Kidney (tissue), 13 donors: ENCODE measurements at regions not wholly inside any gene's neighbourhood (a gene's known extent, or its start where the extent isn't known, plus 50 kb on each side); places are given as distances from the start of the nearest gene placed in this dataset.

Experiments used
- DNase-seq, 5 donors: peaks; one replicate each; pipeline ENCODE4 v3.0.0-alpha.2; 2013 to 2020
- FAIRE-seq: peaks from 2 replicates; lab custom pipeline; 2012; peaks lifted over from hg19 to GRCh38; lab: Jason Lieb, UNC
- H3K27ac ChIP-seq, 2 donors: one replicate each; pipeline ENCODE4 v1.7.0; 2013; ENCODE audit warnings: low read depth in 2 of 2, low read length in 2 of 2, inconsistent platforms in 1 of 2
- H3K27me3 ChIP-seq: one replicate; pipeline ENCODE4 v1.7.1; 2013; ENCODE audit warnings: low read length, inconsistent platforms; ENCODE audit not compliant: control insufficient read depth, insufficient read depth
- H3K36me3 ChIP-seq, 3 donors: one replicate each; pipeline versions ENCODE4 v1.7.0 to v1.7.1; 2013; ENCODE audit warnings: low read length in 3 of 3, control low read depth in 1 of 3, inconsistent platforms in 1 of 3; ENCODE audit not compliant: insufficient read depth in 3 of 3, control insufficient read depth in 2 of 3
- H3K4me1 ChIP-seq, 3 donors: one replicate each; pipeline versions ENCODE4 v1.7.0 to v1.7.1; 2013; ENCODE audit warnings: low read length in 3 of 3, inconsistent platforms in 1 of 3, low read depth in 1 of 3; ENCODE audit not compliant: control insufficient read depth in 2 of 3, insufficient read depth in 2 of 3
- H3K4me3 ChIP-seq, 3 donors: one replicate each; pipeline versions ENCODE4 v1.7.0 to v1.8.1; 2013; ENCODE audit warnings: low read length in 3 of 3, control low read depth in 1 of 3, inconsistent platforms in 1 of 3
- H3K9ac ChIP-seq, 3 donors: one replicate each; pipeline versions ENCODE4 v1.7.0 to v1.7.1; 2013; ENCODE audit warnings: low read length in 3 of 3, control low read depth in 1 of 3, inconsistent platforms in 1 of 3
- H3K9me3 ChIP-seq, 3 donors: one replicate each; pipeline versions ENCODE4 v1.7.0 to v1.7.1; 2013; ENCODE audit warnings: low read length in 3 of 3, control low read depth in 1 of 3, inconsistent platforms in 1 of 3; ENCODE audit not compliant: control insufficient read depth in 2 of 3, insufficient read depth in 1 of 3
- CTCF ChIP-seq: IDR thresholded peaks from 3 replicates; pipeline ENCODE4 v1.5.1; 2012; ENCODE audit warnings: mild to moderate bottlenecking, moderate library complexity, borderline replicate concordance; ENCODE audit not compliant: insufficient read depth; ENCODE audit errors: extremely low read depth
- intact Hi-C: fragments of 100-400 bp; cut with DNase I; formaldehyde crosslinking; loops from one replicate; pipeline ENCODE4 v1.11.1; 2022
- donor health status: control.
- donor health status: control.
- donor health status: control.
- donor health status: control.
- donor health status: control.
- donor health status: DM: yes; HTN: yes; CAD: no.
- donor health status: Normal renal cell carcinoma (clear cell type).

GRCh38 chr6:113276601-113277000, 580.5 kb upstream of the MARCKS start:
- FAIRE-seq (no peak), DNase-seq (no peak)
- H3K4me3 ChIP-seq = no peak overlapping the region
- no peaks in the 10 kb centered on the region for H3K9me3 ChIP-seq
- no peak for TF ChIP-seq CTCF
- no peak overlapping the region for H3K9ac ChIP-seq
- H3K27me3 ChIP-seq = no peaks in the 10 kb centered on the region
- H3K4me1 ChIP-seq = no peaks in the 10 kb centered on the region
- H3K36me3 ChIP-seq = no peaks in the 10 kb centered on the region
- H3K27ac ChIP-seq = no peak overlapping the region
- intact Hi-C loops = no loop called here

DNA sequence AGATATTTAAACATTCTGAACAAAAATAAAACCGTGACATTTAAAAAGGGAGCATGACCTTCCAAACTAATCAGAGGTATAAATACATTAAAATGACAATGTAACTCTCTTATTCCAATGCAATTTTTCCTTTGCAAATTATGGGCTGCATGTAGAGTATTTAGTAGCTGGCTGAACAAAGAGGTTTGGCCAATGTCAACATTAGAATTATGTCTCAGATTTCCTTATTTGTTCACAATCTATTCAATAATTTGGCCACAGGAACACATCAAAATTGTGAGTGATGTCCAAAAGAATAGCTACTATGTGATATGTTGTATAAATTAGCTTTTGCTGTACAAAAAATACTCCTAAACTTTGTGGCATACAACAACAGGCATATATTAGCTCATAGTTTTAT, 580.0 kb upstream of the MARCKS start:
- H3K9me3 ChIP-seq = no peaks in the 10 kb centered on the region
- FAIRE-seq (no peak), DNase-seq (no peak)
- H3K36me3 ChIP-seq = no peaks in the 10 kb centered on the region
- intact Hi-C loops = no loop called here
- H3K4me3 ChIP-seq = no peak overlapping the region
- H3K4me1 ChIP-seq = no peaks in the 10 kb centered on the region
- H3K27ac ChIP-seq = no peak overlapping the region
- H3K9ac ChIP-seq = no peak overlapping the region
- TF ChIP-seq CTCF = no peak
- H3K27me3 ChIP-seq = no peaks in the 10 kb centered on the region

- H3K9ac ChIP-seq = no peak overlapping the region
- no peaks in the 10 kb centered on the region for H3K9me3 ChIP-seq
- FAIRE-seq (no peak), DNase-seq (no peak)
- H3K36me3 ChIP-seq = no peaks in the 10 kb centered on the region
- H3K4me1 ChIP-seq = no peaks in the 10 kb centered on the region
- no peak overlapping the region for H3K4me3 ChIP-seq
- no peak for TF ChIP-seq CTCF
- H3K27ac ChIP-seq = no peak overlapping the region
- no peaks in the 10 kb centered on the region for H3K27me3 ChIP-seq
- intact Hi-C loops = no loop called here
These were observed 576.1 kb upstream of the MARCKS start for GRCh38 chr6:113281014-113281413.

- intact Hi-C loops = no loop called here
- no peak for TF ChIP-seq CTCF
- H3K27me3 ChIP-seq = no peaks in the 10 kb centered on the region
- H3K4me1 ChIP-seq = no peaks in the 10 kb centered on the region
- no peak overlapping the region for H3K4me3 ChIP-seq
- H3K9me3 ChIP-seq = peaks cover 0 to 2% (median 0%) of the 10 kb centered on the region in 3 donors
- no peaks in the 10 kb centered on the region for H3K36me3 ChIP-seq
- H3K27ac ChIP-seq = no peak overlapping the region
- no peak overlapping the region for H3K9ac ChIP-seq
- DNase-seq = no peak
- no peak for FAIRE-seq
These were observed 575.7 kb upstream of the MARCKS start for GRCh38 chr6:113281431-113281830.
